ENCODE measurements at regions not wholly inside any gene's neighbourhood (a gene's known extent, or its start where the extent isn't known, plus 50 kb on each side); places are given as distances from the start of the nearest gene placed in this dataset.

DNA sequence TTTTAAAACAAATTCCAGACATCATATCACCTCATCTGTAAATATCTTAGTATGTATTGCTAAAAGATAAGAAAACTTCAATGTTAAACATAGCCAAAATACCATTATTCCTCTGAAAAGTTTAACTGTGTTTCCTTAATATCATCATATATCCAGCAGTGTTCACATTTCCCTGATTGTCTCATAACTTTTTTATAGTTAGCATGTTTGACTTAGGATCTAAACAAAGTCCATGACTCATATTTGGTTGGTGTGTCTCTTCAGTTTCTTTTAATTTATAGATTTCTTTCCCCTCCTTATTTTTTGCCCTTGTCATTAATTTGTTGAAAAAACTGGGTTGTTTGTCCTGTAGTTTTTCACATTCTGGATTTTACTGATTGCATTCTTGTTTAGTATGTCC lies 163.0 kb downstream of the RPS12 start:
- H3K4me3 ChIP-seq (replicated peaks; ENCODE audit: low read depth, low read length), result no peak overlapping the region
- no peak for DNase-seq (ENCODE audit: extremely low read depth, low read depth)

DNA sequence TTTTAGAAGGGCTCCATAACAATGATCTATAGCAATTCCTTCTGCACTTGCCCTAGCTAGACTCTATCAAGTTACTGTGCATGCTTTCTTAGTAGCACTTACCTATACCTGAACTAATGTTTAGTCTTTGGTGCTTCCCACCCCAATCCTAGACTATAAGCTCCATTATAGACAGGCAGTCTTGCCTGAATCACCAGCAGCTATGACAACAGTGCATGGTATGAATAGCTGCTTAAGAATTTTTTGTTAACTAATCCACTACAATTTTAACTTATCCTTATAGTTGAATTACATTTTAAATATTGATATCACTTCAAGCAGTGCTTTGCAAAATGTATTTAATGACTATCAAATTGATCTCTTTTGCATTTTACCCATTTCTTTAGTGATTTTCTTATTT lies 164.3 kb downstream of the RPS12 start:
- TF ChIP-seq, protein P1, sequence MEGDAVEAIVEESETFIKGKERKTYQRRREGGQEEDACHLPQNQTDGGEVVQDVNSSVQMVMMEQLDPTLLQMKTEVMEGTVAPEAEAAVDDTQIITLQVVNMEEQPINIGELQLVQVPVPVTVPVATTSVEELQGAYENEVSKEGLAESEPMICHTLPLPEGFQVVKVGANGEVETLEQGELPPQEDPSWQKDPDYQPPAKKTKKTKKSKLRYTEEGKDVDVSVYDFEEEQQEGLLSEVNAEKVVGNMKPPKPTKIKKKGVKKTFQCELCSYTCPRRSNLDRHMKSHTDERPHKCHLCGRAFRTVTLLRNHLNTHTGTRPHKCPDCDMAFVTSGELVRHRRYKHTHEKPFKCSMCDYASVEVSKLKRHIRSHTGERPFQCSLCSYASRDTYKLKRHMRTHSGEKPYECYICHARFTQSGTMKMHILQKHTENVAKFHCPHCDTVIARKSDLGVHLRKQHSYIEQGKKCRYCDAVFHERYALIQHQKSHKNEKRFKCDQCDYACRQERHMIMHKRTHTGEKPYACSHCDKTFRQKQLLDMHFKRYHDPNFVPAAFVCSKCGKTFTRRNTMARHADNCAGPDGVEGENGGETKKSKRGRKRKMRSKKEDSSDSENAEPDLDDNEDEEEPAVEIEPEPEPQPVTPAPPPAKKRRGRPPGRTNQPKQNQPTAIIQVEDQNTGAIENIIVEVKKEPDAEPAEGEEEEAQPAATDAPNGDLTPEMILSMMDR (IDR thresholded peaks at IDR 0.05; ENCODE audit: low read depth, low read length, missing control alignments), result no peak

More for the DNA sequence above, 163.0 kb downstream of the RPS12 start:
- TF ChIP-seq, protein P1 (IDR thresholded peaks at IDR 0.05; ENCODE audit: low read depth, low read length, missing control alignments), result no peak

DNA sequence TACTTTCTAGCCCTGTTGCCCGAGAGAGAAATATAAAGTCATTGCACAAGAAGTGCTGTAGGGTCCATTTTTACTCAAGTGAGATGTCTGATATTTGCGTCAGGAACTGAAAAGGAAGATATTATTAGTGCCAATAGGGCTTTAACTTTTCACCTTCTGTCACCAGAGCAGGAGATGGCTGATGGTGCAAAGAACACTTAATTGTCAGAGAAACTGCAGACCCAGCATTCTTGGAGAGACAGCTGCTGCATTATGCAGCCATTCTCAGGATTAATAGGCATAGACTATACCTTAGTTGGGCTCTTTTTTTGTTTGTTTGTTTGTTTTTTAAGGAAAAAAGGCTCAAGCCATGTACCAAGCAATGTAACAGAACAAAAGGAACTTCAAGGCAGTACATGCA lies 179.4 kb downstream of the RPS12 start:
- TF ChIP-seq, protein P1 (IDR thresholded peaks at IDR 0.05; ENCODE audit: low read depth, low read length, missing control alignments), result no peak
- no peak for DNase-seq (ENCODE audit: extremely low read depth, low read depth)
- no peak overlapping the region for H3K4me3 ChIP-seq (replicated peaks; ENCODE audit: low read depth, low read length)

More for the DNA sequence above, 164.3 kb downstream of the RPS12 start:
- no peak for DNase-seq (ENCODE audit: extremely low read depth, low read depth)
- H3K4me3 ChIP-seq (replicated peaks; ENCODE audit: low read depth, low read length), result no peak overlapping the region

DNA sequence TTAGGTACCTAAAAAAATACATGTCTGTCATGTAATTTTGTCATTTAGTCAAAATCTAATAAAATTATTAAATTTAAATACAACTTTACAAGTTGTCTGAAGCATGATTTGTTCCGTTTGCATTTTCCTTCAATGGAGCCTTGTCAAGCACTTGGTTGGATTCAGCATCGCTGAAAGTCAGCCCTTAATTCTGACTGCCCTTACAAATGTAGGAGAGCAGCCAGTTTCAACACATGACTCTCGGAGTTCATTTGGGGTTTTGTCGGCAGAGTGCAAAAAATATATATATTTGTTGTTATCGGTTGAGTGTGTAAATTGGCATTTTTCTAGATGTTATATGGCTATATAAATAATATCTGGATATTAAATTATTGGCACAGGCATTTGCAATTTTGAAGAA lies 180.6 kb downstream of the RPS12 start:
- TF ChIP-seq, protein P1 (IDR thresholded peaks at IDR 0.05; ENCODE audit: low read depth, low read length, missing control alignments), result no peak
- no peak overlapping the region for H3K4me3 ChIP-seq (replicated peaks; ENCODE audit: low read depth, low read length)
- no peak for DNase-seq (ENCODE audit: extremely low read depth, low read depth)

DNA sequence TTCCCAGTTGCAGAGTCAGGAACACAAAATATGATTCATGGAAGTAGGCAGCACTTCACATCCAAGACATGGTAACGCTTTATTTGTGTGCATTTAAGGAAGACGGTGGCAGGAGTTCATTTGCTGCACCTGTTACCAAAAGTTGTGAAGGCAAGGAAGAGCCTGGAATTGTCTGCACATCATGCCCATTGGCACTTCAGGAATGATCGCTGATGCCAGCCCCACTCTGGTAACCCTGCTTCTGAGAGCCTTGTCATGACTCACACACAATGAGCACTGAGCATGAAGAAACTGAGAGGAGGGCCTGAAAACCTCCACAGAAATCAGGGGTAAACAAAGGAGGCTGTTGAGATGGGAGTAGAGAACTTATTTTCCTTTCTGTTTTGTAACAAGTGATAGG lies 181.1 kb downstream of the RPS12 start:
- TF ChIP-seq, protein P1 (IDR thresholded peaks at IDR 0.05; ENCODE audit: low read depth, low read length, missing control alignments), result no peak
- DNase-seq (ENCODE audit: extremely low read depth, low read depth), result no peak
- H3K4me3 ChIP-seq (replicated peaks; ENCODE audit: low read depth, low read length), result no peak overlapping the region

DNA sequence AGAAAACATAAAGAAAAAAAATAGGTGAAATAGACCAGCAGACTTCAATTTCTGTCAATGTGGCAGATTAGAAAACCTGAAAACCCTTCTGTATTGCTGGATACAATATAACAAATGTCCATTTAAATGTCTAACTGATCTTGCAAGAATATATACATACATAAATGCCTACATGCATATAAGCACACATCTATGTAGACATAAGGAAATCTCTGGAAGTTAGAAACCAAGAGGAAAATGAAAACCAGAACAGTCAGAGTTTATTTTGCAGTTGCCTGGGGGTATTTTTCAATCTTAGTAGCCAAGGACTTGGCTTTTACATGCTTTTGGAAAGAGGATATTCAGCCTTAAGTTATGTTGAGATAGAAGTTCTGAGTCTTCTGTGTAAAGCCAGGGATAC lies 184.0 kb downstream of the RPS12 start:
- no peak overlapping the region for H3K4me3 ChIP-seq (replicated peaks; ENCODE audit: low read depth, low read length)
- no peak for DNase-seq (ENCODE audit: extremely low read depth, low read depth)
- TF ChIP-seq, protein P1 (IDR thresholded peaks at IDR 0.05; ENCODE audit: low read depth, low read length, missing control alignments), result no peak

DNA sequence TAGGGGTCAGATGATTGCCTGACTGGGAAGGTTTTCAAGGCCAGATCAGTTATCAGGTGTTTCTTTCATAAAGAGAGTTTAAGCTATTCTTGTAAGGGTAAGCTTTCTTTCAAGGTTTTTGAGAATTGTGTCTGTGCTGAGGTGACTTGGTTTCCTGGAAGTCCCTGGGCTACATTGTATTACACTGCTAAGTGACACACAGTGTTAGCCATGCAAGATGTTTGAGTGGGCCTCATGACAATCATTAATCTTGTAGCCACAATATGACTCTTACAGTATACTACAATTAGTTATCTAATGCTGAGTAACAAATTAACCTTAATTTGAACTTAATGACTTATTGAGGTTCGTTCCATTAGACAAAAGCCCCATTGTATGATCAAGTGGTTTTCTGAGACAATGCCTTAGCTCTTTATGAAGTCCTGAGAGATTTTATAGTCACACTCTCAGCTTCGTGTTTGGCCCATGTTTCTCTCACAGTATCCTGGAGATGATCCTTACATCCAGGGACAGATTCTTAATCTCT lies 186.7 kb downstream of the RPS12 start:
- TF ChIP-seq, protein P1 (IDR thresholded peaks at IDR 0.05; ENCODE audit: low read depth, low read length, missing control alignments), result no peak
- no peak for DNase-seq (ENCODE audit: extremely low read depth, low read depth)
- H3K4me3 ChIP-seq (replicated peaks; ENCODE audit: low read depth, low read length), result no peak overlapping the region

Data from HFF-Myc (cell line).